B cell (primary cell): ENCODE measurements at regions not wholly inside any gene's neighbourhood (a gene's known extent, or its start where the extent isn't known, plus 50 kb on each side); places are given as distances from the start of the nearest gene placed in this dataset.

Experiments
- ATAC-seq: fragments of 200-7000 bp; cut with Tn5 transposase; one replicate; pipeline ENCODE4 v1.10.0; 2021; ENCODE audit warnings: low read depth, mild to moderate bottlenecking, moderate number of reproducible peaks, moderate library complexity
- CTCF ChIA-PET: fragments of 350-600 bp; sonication (Branson Sonifier 250); formaldehyde crosslinking; loops from one replicate; lab custom pipeline; 2021; ENCODE audit warnings: antibody characterized with exemption, inconsistent platforms; lab: Charles Lee
- POLR2A ChIA-PET: fragments of 350-600 bp; sonication (Branson Sonifier 250); formaldehyde crosslinking; loops from one replicate; lab custom pipeline; 2021; ENCODE audit warnings: antibody characterized with exemption; lab: Charles Lee
- DNase-seq: peaks from one replicate; pipeline ENCODE4 v3.0.0; 2013
- H2AFZ ChIP-seq: 2 replicates; pipeline ENCODE4 v1.6.1; 2012; ENCODE audit warnings: mild to moderate bottlenecking, low read depth, low read length; ENCODE audit not compliant: insufficient read depth, poor library complexity, severe bottlenecking
- H3K27ac ChIP-seq, 2 donors: 1 replicate in 1 of 2; 2 replicates in 1 of 2; pipeline ENCODE4 v1.5.1; 2012 to 2013; ENCODE audit warnings: low read length in 2 of 2, mild to moderate bottlenecking in 2 of 2, moderate library complexity in 1 of 2
- H3K27me3 ChIP-seq, 4 experiments: fragments of 200-600 bp in 1 of 4; sonication (generic) in 1 of 4; replicated peaks in 1 of 4; 1 replicate in 2 of 4; 2 replicates in 2 of 4; pipeline versions ENCODE4 v1.6.1 to v1.7.0; 2013 to 2016; ENCODE audit warnings: low read length in 3 of 4, mild to moderate bottlenecking in 2 of 4, mixed read lengths in 1 of 4, moderate library complexity in 1 of 4; ENCODE audit not compliant: insufficient read depth in 4 of 4, control insufficient read depth in 3 of 4; ENCODE audit errors: control extremely low read depth in 1 of 4
- H3K36me3 ChIP-seq, 2 experiments: replicated peaks in 1 of 2; 1 replicate in 1 of 2; 2 replicates in 1 of 2; pipeline versions ENCODE4 v1.6.1 to v1.7.1; 2013; ENCODE audit warnings: low read length in 1 of 2; ENCODE audit not compliant: insufficient read depth in 2 of 2, control insufficient read depth in 1 of 2; ENCODE audit errors: control extremely low read depth in 1 of 2, extremely low read depth in 1 of 2
- H3K4me1 ChIP-seq, 2 donors: fragments of 200-600 bp in 1 of 2; sonication (generic) in 1 of 2; 1 replicate in 1 of 2; 2 replicates in 1 of 2; pipeline versions ENCODE4 v1.5.1 to v1.6.1; 2013 to 2017; ENCODE audit warnings: low read length in 2 of 2; ENCODE audit not compliant: control insufficient read depth in 2 of 2, insufficient read depth in 2 of 2
- H3K4me2 ChIP-seq: replicated peaks from 2 replicates; pipeline ENCODE3; 2012; ENCODE audit warnings: mild to moderate bottlenecking, low read depth, low read length; ENCODE audit not compliant: poor library complexity, severe bottlenecking
- H3K4me3 ChIP-seq, 5 experiments: fragments of 200-600 bp in 1 of 5; sonication (generic) in 1 of 5; 1 replicate in 3 of 5; 2 replicates in 2 of 5; pipeline versions ENCODE4 v1.5.1 to v1.7.0; 2011 to 2016; ENCODE audit warnings: low read length in 4 of 5, mild to moderate bottlenecking in 4 of 5, low read depth in 2 of 5, control low read depth in 1 of 5, moderate library complexity in 1 of 5; ENCODE audit not compliant: insufficient read depth in 1 of 5; ENCODE audit errors: control extremely low read depth in 1 of 5, extremely low read depth in 1 of 5
- H3K79me2 ChIP-seq: fragments of 200-600 bp; sonication (generic); one replicate; pipeline ENCODE4 v1.6.0; 2016; ENCODE audit warnings: low read length; ENCODE audit not compliant: control insufficient read depth, insufficient read depth
- H3K9ac ChIP-seq: fragments of 200-600 bp; sonication (generic); 2 replicates; pipeline ENCODE4 v1.6.1; 2017; ENCODE audit warnings: mild to moderate bottlenecking, low read length, moderate library complexity
- H3K9me3 ChIP-seq, 3 donors: one replicate each; pipeline versions ENCODE4 v1.6.1 to v1.7.1; 2013; ENCODE audit warnings: low read length in 2 of 3; ENCODE audit not compliant: control insufficient read depth in 2 of 3, insufficient read depth in 1 of 3; ENCODE audit errors: control extremely low read depth in 1 of 3
- H4K20me1 ChIP-seq: 2 replicates; pipeline ENCODE4 v1.6.0; 2012; ENCODE audit warnings: mild to moderate bottlenecking, low read length; ENCODE audit not compliant: insufficient read depth, control insufficient read depth, poor library complexity, severe bottlenecking
- H3K27ac Mint-ChIP-seq: one replicate; pipeline ENCODE4 v1.8.0; 2021; ENCODE audit warnings: mixed read lengths
- H3K27me3 Mint-ChIP-seq: one replicate; pipeline ENCODE4 v1.8.0; 2021; ENCODE audit warnings: mixed read lengths
- H3K4me1 Mint-ChIP-seq: one replicate; pipeline ENCODE4 v1.8.0; 2021; ENCODE audit warnings: mixed read lengths
- H3K4me3 Mint-ChIP-seq: one replicate; pipeline ENCODE4 v1.8.0; 2021; ENCODE audit warnings: mixed read lengths
- H3K9me3 Mint-ChIP-seq: one replicate; pipeline ENCODE4 v1.8.0; 2022; ENCODE audit warnings: mixed read lengths; ENCODE audit not compliant: insufficient read depth
- CTCF ChIP-seq: fragments of 200-600 bp; IDR thresholded peaks from one replicate; pipeline ENCODE4 v1.8.0; 2022; ENCODE audit warnings: antibody characterized with exemption, mild to moderate bottlenecking
- EZH2 ChIP-seq: IDR thresholded peaks from 2 replicates; pipeline ENCODE4 v1.6.1; 2012; ENCODE audit warnings: borderline replicate concordance, low read depth, mild to moderate bottlenecking, moderate library complexity, low read length; ENCODE audit not compliant: insufficient read depth, poor library complexity, severe bottlenecking
- WGBS: methylation state at CpG from one replicate; pipeline ENCODE4 v1.1.5; 2013; ENCODE audit warnings: missing lambda C conversion rate; ENCODE audit not compliant: insufficient coverage; 5-methylcytosine and 5-hydroxymethylcytosine counted together
- intact Hi-C: fragments of 100-400 bp; cut with micrococcal nuclease; formaldehyde crosslinking; loops from one replicate; pipeline ENCODE4 v1.10.0; 2022

- intact Hi-C loops, result no loop called here
- CTCF ChIA-PET, result no interaction called here
- Histone ChIP-seq H3K4me2 (no peak overlapping the region), H3K27ac (no peak overlapping the region), H3K4me1 (no peaks in the 10 kb centered on the region), H3K9me3 (no peaks in the 10 kb centered on the region), H3K27me3 (no peaks in the 10 kb centered on the region), H4K20me1 (no peaks in the 10 kb centered on the region), H3K36me3 (no peaks in the 10 kb centered on the region), H2AFZ (no peak overlapping the region), H3K79me2 (no peaks in the 10 kb centered on the region), H3K9ac (no peak overlapping the region), H3K4me3 (no peak overlapping the region)
- H3K9me3 Mint-ChIP-seq, result peaks cover 13% of the 10 kb centered on the region
- DNase-seq, result peak; percentile 1
- no peaks in the 10 kb centered on the region for H3K4me1 Mint-ChIP-seq
- TF ChIP-seq CTCF (no peak), EZH2 (no peak)
- WGBS, result 83% methylated on average over 6 of the region's 7 CpGs
- no peak for ATAC-seq
- H3K27ac Mint-ChIP-seq, result no peak overlapping the region
- H3K4me3 Mint-ChIP-seq, result no peak overlapping the region
- POLR2A ChIA-PET, result no interaction called here
- H3K27me3 Mint-ChIP-seq, result no peaks in the 10 kb centered on the region
Observed at GRCh38 chr14:45664668-45665356, 411.8 kb upstream of the MIS18BP1 start.

DNA sequence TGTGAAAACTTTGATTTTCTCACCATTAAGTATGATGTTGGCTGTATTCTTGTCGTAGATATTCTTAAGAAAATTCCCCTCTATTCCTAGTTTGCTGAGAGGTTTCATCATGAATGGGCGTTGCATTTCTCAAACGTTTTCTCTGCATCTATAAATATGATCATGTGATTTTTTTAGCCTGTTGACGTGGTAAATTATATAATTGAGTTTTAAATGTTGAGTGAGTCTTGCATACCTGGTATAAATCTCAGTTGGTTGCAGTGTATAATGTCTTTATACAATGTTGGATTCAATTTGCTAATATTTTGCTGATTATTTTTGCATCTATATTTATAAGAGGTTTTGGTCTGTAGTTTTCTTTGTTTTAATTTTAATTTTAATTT, 405.9 kb upstream of the MIS18BP1 start:
- ChIA-PET CTCF (interaction anchor here (0.6 kb wide), 1 partner anchor 10 kb away, joined by 3 read pairs; no protein-coding TSS in a partner anchor), POLR2A (no interaction called here)
- Histone ChIP-seq H3K36me3 (no peaks in the 10 kb centered on the region), H3K4me3 (no peak overlapping the region), H3K4me1 (no peaks in the 10 kb centered on the region), H4K20me1 (no peaks in the 10 kb centered on the region), H2AFZ (no peak overlapping the region), H3K27ac (no peak overlapping the region), H3K9ac (no peak overlapping the region), H3K79me2 (no peaks in the 10 kb centered on the region), H3K4me2 (no peak overlapping the region), H3K27me3 (no peaks in the 10 kb centered on the region), H3K9me3 (no peaks in the 10 kb centered on the region)
- no peaks in the 10 kb centered on the region for H3K4me1 Mint-ChIP-seq
- no peaks in the 10 kb centered on the region for H3K27me3 Mint-ChIP-seq
- TF ChIP-seq EZH2 (no peak), CTCF (no peak)
- no peak overlapping the region for H3K27ac Mint-ChIP-seq
- intact Hi-C loops, result no loop called here
- no peak for ATAC-seq
- no CpG with 5 or more reads among the region's 4 CpGs for WGBS
- DNase-seq, result no peak
- H3K9me3 Mint-ChIP-seq, result peaks cover 6% of the 10 kb centered on the region
- no peak overlapping the region for H3K4me3 Mint-ChIP-seq
